Muscle of leg (tissue), 3 donors: ENCODE measurements at regions not wholly inside any gene's neighbourhood (a gene's known extent, or its start where the extent isn't known, plus 50 kb on each side); places are given as distances from the start of the nearest gene placed in this dataset.

Source experiments
- DNase-seq: peaks from one replicate; pipeline ENCODE4 v3.0.0; 2013
- H3K27ac ChIP-seq: one replicate; pipeline ENCODE4 v1.5.1; 2013; ENCODE audit warnings: mild to moderate bottlenecking, low read length, control low read depth
- H3K27me3 ChIP-seq: one replicate; pipeline ENCODE4 v1.6.1; 2013; ENCODE audit warnings: low read length; ENCODE audit not compliant: control insufficient read depth, insufficient read depth
- H3K36me3 ChIP-seq: one replicate; pipeline ENCODE4 v1.6.1; 2013; ENCODE audit warnings: low read length; ENCODE audit not compliant: control insufficient read depth, insufficient read depth
- H3K4me1 ChIP-seq: one replicate; pipeline ENCODE4 v1.6.1; 2013; ENCODE audit warnings: low read length; ENCODE audit not compliant: control insufficient read depth, insufficient read depth
- H3K4me3 ChIP-seq: one replicate; pipeline ENCODE4 v1.5.1; 2013; ENCODE audit warnings: low read length, control low read depth
- H3K9me3 ChIP-seq: replicated peaks from 2 replicates; pipeline ENCODE4 v1.6.1; 2013; ENCODE audit warnings: low read depth, low read length; ENCODE audit not compliant: control insufficient read depth
- WGBS: methylation state at CpG from one replicate; pipeline ENCODE4 v1.1.5; 2013; ENCODE audit warnings: missing lambda C conversion rate; ENCODE audit not compliant: insufficient coverage; 5-methylcytosine and 5-hydroxymethylcytosine counted together

- no peak for DNase-seq
- no peaks in the 10 kb centered on the region for H3K9me3 ChIP-seq
- H3K36me3 ChIP-seq, result no peaks in the 10 kb centered on the region
- H3K4me3 ChIP-seq, result no peak overlapping the region
- H3K27ac ChIP-seq, result no peak overlapping the region
- H3K4me1 ChIP-seq, result peaks cover 21% of the 10 kb centered on the region
- no peaks in the 10 kb centered on the region for H3K27me3 ChIP-seq
- WGBS, result no CpG with 5 or more reads among the region's 2 CpGs
These were observed 927.0 kb downstream of the UQCRFS1 start for GRCh38 chr19:28285917-28286316.

- no peaks in the 10 kb centered on the region for H3K9me3 ChIP-seq
- peaks cover 19% of the 10 kb centered on the region for H3K4me1 ChIP-seq
- no peak for DNase-seq
- H3K4me3 ChIP-seq, result no peak overlapping the region
- no peaks in the 10 kb centered on the region for H3K36me3 ChIP-seq
- H3K27ac ChIP-seq, result no peak overlapping the region
- no peaks in the 10 kb centered on the region for H3K27me3 ChIP-seq
These were observed 927.9 kb downstream of the UQCRFS1 start for GRCh38 chr19:28285078-28285477.

- H3K36me3 ChIP-seq, result no peaks in the 10 kb centered on the region
- H3K4me3 ChIP-seq, result no peak overlapping the region
- no peak for DNase-seq
- H3K4me1 ChIP-seq, result peaks cover 13% of the 10 kb centered on the region
- H3K27me3 ChIP-seq, result no peaks in the 10 kb centered on the region
- H3K9me3 ChIP-seq, result no peaks in the 10 kb centered on the region
- no peak overlapping the region for H3K27ac ChIP-seq
These were observed 928.6 kb downstream of the UQCRFS1 start for GRCh38 chr19:28284389-28284788.

- peaks cover 5% of the 10 kb centered on the region for H3K4me1 ChIP-seq
- 80% methylated on average over 2 of the region's 2 CpGs for WGBS
- no peaks in the 10 kb centered on the region for H3K36me3 ChIP-seq
- H3K9me3 ChIP-seq, result no peaks in the 10 kb centered on the region
- no peak overlapping the region for H3K4me3 ChIP-seq
- H3K27me3 ChIP-seq, result no peaks in the 10 kb centered on the region
- DNase-seq, result no peak
- no peak overlapping the region for H3K27ac ChIP-seq
These were observed 929.4 kb downstream of the UQCRFS1 start for GRCh38 chr19:28283592-28283991.

GRCh38 chr19:28281676-28282075, 931.3 kb downstream of the UQCRFS1 start:
- H3K9me3 ChIP-seq, result no peaks in the 10 kb centered on the region
- no peaks in the 10 kb centered on the region for H3K4me1 ChIP-seq
- no peak for DNase-seq
- H3K4me3 ChIP-seq, result no peak overlapping the region
- 87% methylated on average over 1 of the region's 1 CpG for WGBS
- H3K36me3 ChIP-seq, result no peaks in the 10 kb centered on the region
- H3K27me3 ChIP-seq, result no peaks in the 10 kb centered on the region
- no peak overlapping the region for H3K27ac ChIP-seq

- H3K27me3 ChIP-seq, result no peaks in the 10 kb centered on the region
- no peak for DNase-seq
- no peaks in the 10 kb centered on the region for H3K36me3 ChIP-seq
- WGBS, result 50% methylated on average over 2 of the region's 3 CpGs
- H3K27ac ChIP-seq, result no peak overlapping the region
- no peaks in the 10 kb centered on the region for H3K9me3 ChIP-seq
- H3K4me3 ChIP-seq, result no peak overlapping the region
- H3K4me1 ChIP-seq, result no peaks in the 10 kb centered on the region
These were observed 948.4 kb downstream of the UQCRFS1 start for GRCh38 chr19:28264556-28264955.

- no peaks in the 10 kb centered on the region for H3K36me3 ChIP-seq
- DNase-seq, result no peak
- H3K27ac ChIP-seq, result no peak overlapping the region
- H3K27me3 ChIP-seq, result no peaks in the 10 kb centered on the region
- 43% methylated on average over 1 of the region's 3 CpGs for WGBS
- no peak overlapping the region for H3K4me3 ChIP-seq
- H3K9me3 ChIP-seq, result no peaks in the 10 kb centered on the region
- H3K4me1 ChIP-seq, result no peaks in the 10 kb centered on the region
These were observed 954.1 kb downstream of the UQCRFS1 start for GRCh38 chr19:28258829-28259228.

GRCh38 chr19:28257396-28257795, 955.6 kb downstream of the UQCRFS1 start:
- peak; percentile 23 for DNase-seq
- Histone ChIP-seq H3K9me3 (no peaks in the 10 kb centered on the region), H3K27ac (no peak overlapping the region), H3K4me3 (no peak overlapping the region), H3K36me3 (no peaks in the 10 kb centered on the region), H3K27me3 (no peaks in the 10 kb centered on the region), H3K4me1 (no peaks in the 10 kb centered on the region)
- no CpG with 5 or more reads among the region's 1 CpG for WGBS

GRCh38 chr19:28247243-28247642, 965.7 kb downstream of the UQCRFS1 start:
- Histone ChIP-seq H3K9me3 (no peaks in the 10 kb centered on the region), H3K4me3 (no peak overlapping the region), H3K27me3 (no peaks in the 10 kb centered on the region), H3K36me3 (no peaks in the 10 kb centered on the region), H3K27ac (no peak overlapping the region), H3K4me1 (no peaks in the 10 kb centered on the region)
- no peak for DNase-seq
- 90% methylated on average over 1 of the region's 2 CpGs for WGBS

GRCh38 chr19:28245937-28246336, 967.0 kb downstream of the UQCRFS1 start:
- H3K27ac ChIP-seq, result no peak overlapping the region
- WGBS, result no CpG with 5 or more reads among the region's 3 CpGs
- no peaks in the 10 kb centered on the region for H3K36me3 ChIP-seq
- no peaks in the 10 kb centered on the region for H3K4me1 ChIP-seq
- H3K27me3 ChIP-seq, result no peaks in the 10 kb centered on the region
- H3K4me3 ChIP-seq, result no peak overlapping the region
- DNase-seq, result no peak
- no peaks in the 10 kb centered on the region for H3K9me3 ChIP-seq

GRCh38 chr19:28244966-28245365, 968.0 kb downstream of the UQCRFS1 start:
- DNase-seq, result no peak
- no peaks in the 10 kb centered on the region for H3K9me3 ChIP-seq
- WGBS, result 89% methylated on average over 6 of the region's 6 CpGs
- H3K4me3 ChIP-seq, result no peak overlapping the region
- H3K36me3 ChIP-seq, result no peaks in the 10 kb centered on the region
- H3K27me3 ChIP-seq, result no peaks in the 10 kb centered on the region
- H3K27ac ChIP-seq, result no peak overlapping the region
- no peaks in the 10 kb centered on the region for H3K4me1 ChIP-seq
